SK-MEL-5 (cell line): ENCODE measurements at regions not wholly inside any gene's neighbourhood (a gene's known extent, or its start where the extent isn't known, plus 50 kb on each side); places are given as distances from the start of the nearest gene placed in this dataset.

Source experiments
- DNase-seq: peaks from one replicate; pipeline ENCODE4 v3.0.0-alpha.2; 2016; ENCODE audit warnings: low read depth, low spot score
- in situ Hi-C: cut with HindIII; loops from 2 replicates; pipeline ENCODE4 v1.10.0; 2016; ENCODE audit warnings: low sequenced_read_pairs, high pct_unique_total_duplicates, low pct_unique_long_range_greater_than_20kb

- no peak for DNase-seq
- in situ Hi-C loops = no loop called here
Observed at GRCh38 chr1:221925947-221926346, 184.1 kb upstream of the DUSP10 start.

- in situ Hi-C loops = no loop called here
- no peak for DNase-seq
Observed at GRCh38 chr1:221923929-221924598, 182.2 kb upstream of the DUSP10 start.

GRCh38 chr1:221921936-221922335, 180.0 kb upstream of the DUSP10 start:
- no peak for DNase-seq
- in situ Hi-C loops = no loop called here

GRCh38 chr1:221919743-221920142, 177.9 kb upstream of the DUSP10 start:
- in situ Hi-C loops = no loop called here
- no peak for DNase-seq

GRCh38 chr1:221919341-221919740, 177.5 kb upstream of the DUSP10 start:
- in situ Hi-C loops = no loop called here
- DNase-seq = no peak

- no peak for DNase-seq
- in situ Hi-C loops = no loop called here
Observed at GRCh38 chr1:221916176-221916575, 174.3 kb upstream of the DUSP10 start.

- in situ Hi-C loops = no loop called here
Observed at GRCh38 chr1:221915764-221916163, 173.9 kb upstream of the DUSP10 start.

GRCh38 chr1:221913351-221913892, 171.5 kb upstream of the DUSP10 start:
- no peak for DNase-seq
- in situ Hi-C loops = no loop called here

More at GRCh38 chr1:221915764-221916163, 173.9 kb upstream of the DUSP10 start:
- DNase-seq = no peak

- in situ Hi-C loops = no loop called here
- no peak for DNase-seq
Observed at GRCh38 chr1:221912230-221912629, 170.3 kb upstream of the DUSP10 start.

GRCh38 chr1:221911714-221912113, 169.8 kb upstream of the DUSP10 start:
- in situ Hi-C loops = no loop called here
- no peak for DNase-seq

GRCh38 chr1:221910222-221910621, 168.3 kb upstream of the DUSP10 start:
- DNase-seq = no peak
- in situ Hi-C loops = no loop called here

GRCh38 chr1:221908573-221908972, 166.7 kb upstream of the DUSP10 start:
- DNase-seq = no peak
- in situ Hi-C loops = no loop called here

- in situ Hi-C loops = no loop called here
- DNase-seq = no peak
Observed at GRCh38 chr1:221907166-221907932, 165.5 kb upstream of the DUSP10 start.

- no peak for DNase-seq
- in situ Hi-C loops = no loop called here
Observed at GRCh38 chr1:221905802-221906201, 163.9 kb upstream of the DUSP10 start.

- in situ Hi-C loops = no loop called here
- DNase-seq = no peak
Observed at GRCh38 chr1:221904319-221904718, 162.4 kb upstream of the DUSP10 start.

- no peak for DNase-seq
- in situ Hi-C loops = no loop called here
Observed at GRCh38 chr1:221903594-221903993, 161.7 kb upstream of the DUSP10 start.

- DNase-seq = no peak
- in situ Hi-C loops = no loop called here
Observed at GRCh38 chr1:221902961-221903360, 161.1 kb upstream of the DUSP10 start.

- no peak for DNase-seq
- in situ Hi-C loops = no loop called here
Observed at GRCh38 chr1:221900678-221901077, 158.8 kb upstream of the DUSP10 start.

GRCh38 chr1:221897321-221897721, 155.4 kb upstream of the DUSP10 start:
- DNase-seq = no peak
- in situ Hi-C loops = no loop called here
